Left ventricle myocardium inferior (tissue), 1 donor: ENCODE measurements at regions not wholly inside any gene's neighbourhood (a gene's known extent, or its start where the extent isn't known, plus 50 kb on each side); places are given as distances from the start of the nearest gene placed in this dataset.
A peak's percentile ranks its signal among the peaks of the same experiment; 100 is the strongest.

ENCODE experiments used
- DNase-seq: peaks from one replicate; pipeline ENCODE4 v3.0.0-alpha.2; 2020
- H3K27ac ChIP-seq: fragments of 200-600 bp; replicated peaks from 2 replicates; pipeline ENCODE4 v1.8.0; 2021
- H3K27me3 ChIP-seq: fragments of 200-600 bp; 2 replicates; pipeline ENCODE4 v1.8.0; 2021; ENCODE audit warnings: low read depth
- H3K36me3 ChIP-seq: fragments of 200-600 bp; 2 replicates; pipeline ENCODE4 v1.8.0; 2021
- H3K4me1 ChIP-seq: fragments of 200-600 bp; 2 replicates; pipeline ENCODE4 v1.8.0; 2021
- H3K4me3 ChIP-seq: fragments of 200-600 bp; 2 replicates; pipeline ENCODE4 v1.8.0; 2021; ENCODE audit warnings: mild to moderate bottlenecking, moderate library complexity
- H3K9me3 ChIP-seq: fragments of 200-600 bp; replicated peaks from 2 replicates; pipeline ENCODE4 v1.8.0; 2021
- intact Hi-C: fragments of 100-400 bp; cut with micrococcal nuclease; formaldehyde crosslinking; loops from one replicate; pipeline ENCODE4 v1.11.0; 2022
- TF ChIP-seq, protein P1 (sequence below): fragments of 200-600 bp; IDR thresholded peaks from 2 replicates; pipeline ENCODE4 v1.8.0; 2021; ENCODE audit warnings: antibody characterized with exemption, mild to moderate bottlenecking, borderline replicate concordance
- donor health status: DM: no; HTN: yes; CAD: no; lungs with severe emphysema.

- no peaks in the 10 kb centered on the region for H3K27me3 ChIP-seq
- intact Hi-C loops = no loop called here
- TF ChIP-seq, protein P1, sequence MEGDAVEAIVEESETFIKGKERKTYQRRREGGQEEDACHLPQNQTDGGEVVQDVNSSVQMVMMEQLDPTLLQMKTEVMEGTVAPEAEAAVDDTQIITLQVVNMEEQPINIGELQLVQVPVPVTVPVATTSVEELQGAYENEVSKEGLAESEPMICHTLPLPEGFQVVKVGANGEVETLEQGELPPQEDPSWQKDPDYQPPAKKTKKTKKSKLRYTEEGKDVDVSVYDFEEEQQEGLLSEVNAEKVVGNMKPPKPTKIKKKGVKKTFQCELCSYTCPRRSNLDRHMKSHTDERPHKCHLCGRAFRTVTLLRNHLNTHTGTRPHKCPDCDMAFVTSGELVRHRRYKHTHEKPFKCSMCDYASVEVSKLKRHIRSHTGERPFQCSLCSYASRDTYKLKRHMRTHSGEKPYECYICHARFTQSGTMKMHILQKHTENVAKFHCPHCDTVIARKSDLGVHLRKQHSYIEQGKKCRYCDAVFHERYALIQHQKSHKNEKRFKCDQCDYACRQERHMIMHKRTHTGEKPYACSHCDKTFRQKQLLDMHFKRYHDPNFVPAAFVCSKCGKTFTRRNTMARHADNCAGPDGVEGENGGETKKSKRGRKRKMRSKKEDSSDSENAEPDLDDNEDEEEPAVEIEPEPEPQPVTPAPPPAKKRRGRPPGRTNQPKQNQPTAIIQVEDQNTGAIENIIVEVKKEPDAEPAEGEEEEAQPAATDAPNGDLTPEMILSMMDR = no peak
- DNase-seq = no peak
- H3K36me3 ChIP-seq = no peaks in the 10 kb centered on the region
- H3K9me3 ChIP-seq = no peaks in the 10 kb centered on the region
- no peak overlapping the region for H3K4me3 ChIP-seq
- H3K4me1 ChIP-seq = no peaks in the 10 kb centered on the region
- no peak overlapping the region for H3K27ac ChIP-seq
These were observed 170.0 kb downstream of the MOXD1 start for GRCh38 chr6:132231121-132231884.

GRCh38 chr6:132228894-132229293 is 172.4 kb downstream of the MOXD1 start:
- intact Hi-C loops = no loop called here
- TF ChIP-seq, protein P1 = no peak
- no peaks in the 10 kb centered on the region for H3K36me3 ChIP-seq

GRCh38 chr6:132227904-132228303 is 173.4 kb downstream of the MOXD1 start:
- H3K4me3 ChIP-seq = no peak overlapping the region
- intact Hi-C loops = no loop called here
- H3K27ac ChIP-seq = peak overlapping the region; percentile 39
- H3K9me3 ChIP-seq = peaks cover 17% of the 10 kb centered on the region
- TF ChIP-seq, protein P1 = no peak
- no peaks in the 10 kb centered on the region for H3K27me3 ChIP-seq
- no peaks in the 10 kb centered on the region for H3K4me1 ChIP-seq
- H3K36me3 ChIP-seq = no peaks in the 10 kb centered on the region
- no peak for DNase-seq

More at GRCh38 chr6:132228894-132229293, 172.4 kb downstream of the MOXD1 start:
- H3K27me3 ChIP-seq = no peaks in the 10 kb centered on the region
- no peaks in the 10 kb centered on the region for H3K4me1 ChIP-seq
- H3K9me3 ChIP-seq = peaks cover 17% of the 10 kb centered on the region
- H3K27ac ChIP-seq = no peak overlapping the region
- no peak for DNase-seq
- H3K4me3 ChIP-seq = no peak overlapping the region

DNA sequence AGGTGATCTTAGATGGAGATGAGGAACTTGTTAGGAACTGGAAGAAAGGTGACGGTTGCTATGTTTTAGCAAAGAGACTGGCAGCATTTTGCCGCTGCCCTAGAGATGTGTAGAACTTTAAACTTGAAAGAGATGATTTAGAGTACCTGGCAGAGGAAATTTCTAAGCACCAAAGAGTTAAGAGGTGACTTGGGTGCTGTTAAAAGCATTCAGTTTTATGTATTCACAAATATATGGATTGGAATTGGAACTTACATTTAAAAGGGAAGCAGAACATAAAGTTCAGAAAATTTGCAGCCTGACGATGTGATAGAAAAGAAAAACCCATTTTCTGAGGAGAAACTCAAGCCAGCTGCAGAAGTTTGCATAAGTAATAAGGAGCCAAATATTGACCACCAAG is 176.3 kb downstream of the MOXD1 start:
- H3K36me3 ChIP-seq = no peaks in the 10 kb centered on the region
- H3K4me3 ChIP-seq = no peak overlapping the region
- no peak overlapping the region for H3K27ac ChIP-seq
- intact Hi-C loops = no loop called here
- peaks cover 17% of the 10 kb centered on the region for H3K9me3 ChIP-seq
- H3K4me1 ChIP-seq = no peaks in the 10 kb centered on the region
- TF ChIP-seq, protein P1 = no peak
- H3K27me3 ChIP-seq = no peaks in the 10 kb centered on the region
- DNase-seq = no peak

GRCh38 chr6:132220800-132221199 is 180.5 kb downstream of the MOXD1 start:
- no peaks in the 10 kb centered on the region for H3K27me3 ChIP-seq
- DNase-seq = no peak
- TF ChIP-seq, protein P1 = no peak
- intact Hi-C loops = no loop called here
- H3K4me1 ChIP-seq = no peaks in the 10 kb centered on the region
- no peaks in the 10 kb centered on the region for H3K36me3 ChIP-seq
- no peak overlapping the region for H3K27ac ChIP-seq
- H3K9me3 ChIP-seq = peaks cover 15% of the 10 kb centered on the region
- no peak overlapping the region for H3K4me3 ChIP-seq
